GM18517 (cell line): ENCODE measurements at regions not wholly inside any gene's neighbourhood (a gene's known extent, or its start where the extent isn't known, plus 50 kb on each side); places are given as distances from the start of the nearest gene placed in this dataset.

Experiments used
- ATAC-seq: cut with Tn5 transposase; IDR thresholded peaks from one replicate; pipeline ENCODE4 v1.9.1; 2021; ENCODE audit warnings: mild to moderate bottlenecking, moderate library complexity; ENCODE audit not compliant: unreplicated experiment

- no peak for ATAC-seq
Observed at GRCh38 chr9:96089452-96090085, 212.4 kb downstream of the HSD17B3 start.

GRCh38 chr9:96088510-96088909 lies 213.0 kb downstream of the ERCC6L2 start:
- no peak for ATAC-seq

- no peak for ATAC-seq
Observed at GRCh38 chr9:96087669-96088299, 212.3 kb downstream of the ERCC6L2 start.

- no peak for ATAC-seq
Observed at GRCh38 chr9:96086936-96087571, 211.6 kb downstream of the ERCC6L2 start.

GRCh38 chr9:96085491-96086143 lies 210.1 kb downstream of the ERCC6L2 start:
- ATAC-seq, result no peak

GRCh38 chr9:96084331-96084734 lies 208.8 kb downstream of the ERCC6L2 start:
- ATAC-seq, result no peak

GRCh38 chr9:96082516-96083232 lies 207.2 kb downstream of the ERCC6L2 start:
- ATAC-seq, result no peak

- no peak for ATAC-seq
Observed at GRCh38 chr9:96080364-96080763, 204.9 kb downstream of the ERCC6L2 start.

GRCh38 chr9:96079779-96080178 lies 204.3 kb downstream of the ERCC6L2 start:
- ATAC-seq, result no peak

GRCh38 chr9:96078897-96079490 lies 203.5 kb downstream of the ERCC6L2 start:
- no peak for ATAC-seq

GRCh38 chr9:96075757-96076156 lies 200.3 kb downstream of the ERCC6L2 start:
- ATAC-seq, result no peak

- ATAC-seq, result no peak
Observed at GRCh38 chr9:96075111-96075510, 199.6 kb downstream of the ERCC6L2 start.

- no peak for ATAC-seq
Observed at GRCh38 chr9:96073531-96074480, 198.3 kb downstream of the ERCC6L2 start.

GRCh38 chr9:96072930-96073329 lies 197.4 kb downstream of the ERCC6L2 start:
- ATAC-seq, result no peak

GRCh38 chr9:96071815-96072124 lies 196.3 kb downstream of the ERCC6L2 start:
- ATAC-seq, result no peak

- no peak for ATAC-seq
Observed at GRCh38 chr9:96071076-96071814, 195.8 kb downstream of the ERCC6L2 start.

GRCh38 chr9:96069629-96070220 lies 194.2 kb downstream of the ERCC6L2 start:
- ATAC-seq, result no peak

GRCh38 chr9:96068511-96068910 lies 193.0 kb downstream of the ERCC6L2 start:
- no peak for ATAC-seq

- ATAC-seq, result no peak
Observed at GRCh38 chr9:96067600-96067999, 192.1 kb downstream of the ERCC6L2 start.
